ENCODE measurements at regions not wholly inside any gene's neighbourhood (a gene's known extent, or its start where the extent isn't known, plus 50 kb on each side); places are given as distances from the start of the nearest gene placed in this dataset.
"Not testable (repeated sequence)": the region's sequence is repeated elsewhere in the genome, so short reads cannot be mapped to it uniquely, and the experiment has no call there.

DNA sequence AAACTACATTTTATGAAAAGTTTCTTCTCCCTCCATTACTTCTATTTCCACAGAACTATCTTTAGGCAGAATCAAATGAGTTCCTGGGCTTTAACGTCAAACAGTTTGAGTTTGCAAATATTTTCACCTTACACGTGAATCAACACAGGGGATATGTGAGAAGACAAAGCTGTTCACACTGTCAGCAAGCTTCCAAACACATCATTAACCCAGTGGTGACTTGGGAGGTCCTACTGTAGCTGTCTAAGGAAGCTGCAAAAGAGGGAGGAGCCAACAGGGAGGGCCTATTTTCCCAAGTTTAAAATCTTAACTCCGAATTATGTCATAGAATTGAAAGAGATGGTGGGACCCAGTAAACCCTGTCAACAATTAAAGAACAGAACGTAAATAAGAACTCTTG, 337.8 kb upstream of the DNAJC19 start:
- no peak for DNase-seq

- DNase-seq: peak; percentile 15 to 32
Measured at GRCh38 chr3:181326637-181327223, 337.2 kb upstream of the DNAJC19 start.

DNA sequence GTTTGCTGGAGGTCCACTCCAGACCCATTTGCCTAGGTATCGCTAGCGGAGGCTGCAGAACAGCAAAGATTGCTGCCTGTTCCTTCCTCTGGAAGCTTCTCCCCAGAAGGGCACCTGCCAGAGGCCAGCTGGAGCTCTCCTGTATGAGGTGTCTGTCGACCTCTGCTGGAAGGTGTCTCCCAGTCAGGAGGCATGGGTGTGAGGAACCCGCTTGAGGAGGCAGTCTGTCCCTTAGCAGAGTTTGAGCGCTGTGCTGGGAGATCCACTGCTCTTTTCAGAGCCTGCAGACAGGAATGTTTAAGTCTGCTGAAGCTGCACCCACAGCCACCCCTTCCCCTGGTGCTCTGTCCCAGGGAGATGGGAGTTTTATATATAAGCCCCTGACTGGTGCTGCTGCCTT, 335.0 kb upstream of the DNAJC19 start:
- not testable (repeated sequence) for DNase-seq

GRCh38 chr3:181318321-181318720, 328.8 kb upstream of the DNAJC19 start:
- DNase-seq: no peak

- no peak for DNase-seq
Measured at GRCh38 chr3:181317508-181317907, 328.0 kb upstream of the DNAJC19 start.

DNA sequence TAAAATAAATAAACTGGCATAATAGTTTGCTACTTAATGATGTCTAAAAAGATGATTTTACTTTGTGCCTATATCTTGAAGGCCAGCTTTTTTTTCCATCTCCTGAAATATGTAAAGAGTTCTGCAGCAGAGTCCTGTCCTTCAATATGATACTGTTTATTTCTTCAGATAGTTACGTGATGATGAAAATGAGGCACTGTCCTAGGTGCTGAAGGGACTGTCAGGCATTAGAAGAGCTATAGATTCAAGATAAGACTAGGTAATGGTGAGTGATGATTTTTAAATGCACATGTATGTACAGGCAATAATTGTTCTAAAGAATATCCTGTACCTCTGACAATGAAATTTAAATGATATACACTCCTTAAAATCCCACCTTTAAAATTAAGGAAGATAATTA, 326.9 kb upstream of the DNAJC19 start:
- DNase-seq: no peak

- DNase-seq: no peak
Measured at GRCh38 chr3:181313335-181313734, 323.8 kb upstream of the DNAJC19 start.

DNA sequence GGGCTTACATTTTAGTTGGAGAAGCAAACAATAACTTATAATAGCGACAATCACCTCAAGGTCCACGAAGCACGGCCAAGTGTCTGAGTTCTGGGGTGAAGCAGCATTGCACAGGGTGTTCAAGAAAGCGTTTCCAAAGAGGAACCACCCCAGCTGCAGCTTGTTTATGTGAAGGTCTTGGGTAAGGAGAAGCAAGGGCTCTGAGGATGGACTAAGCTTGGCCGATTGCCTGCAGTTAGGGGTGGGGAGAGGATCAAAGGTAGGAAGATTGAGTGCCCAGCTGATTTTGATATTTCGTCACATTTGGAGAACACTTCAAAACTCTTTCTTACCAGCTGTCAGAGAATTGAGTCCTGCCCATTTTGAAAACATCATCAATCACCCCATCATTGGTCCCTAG, 321.6 kb upstream of the DNAJC19 start:
- no peak for DNase-seq

GRCh38 chr3:181302960-181303359, 313.4 kb upstream of the DNAJC19 start:
- DNase-seq: no peak

- DNase-seq: no peak
Measured at GRCh38 chr3:181300033-181300432, 310.5 kb upstream of the DNAJC19 start.

- no peak for DNase-seq
Measured at GRCh38 chr3:181298421-181298820, 308.9 kb upstream of the DNAJC19 start.

DNA sequence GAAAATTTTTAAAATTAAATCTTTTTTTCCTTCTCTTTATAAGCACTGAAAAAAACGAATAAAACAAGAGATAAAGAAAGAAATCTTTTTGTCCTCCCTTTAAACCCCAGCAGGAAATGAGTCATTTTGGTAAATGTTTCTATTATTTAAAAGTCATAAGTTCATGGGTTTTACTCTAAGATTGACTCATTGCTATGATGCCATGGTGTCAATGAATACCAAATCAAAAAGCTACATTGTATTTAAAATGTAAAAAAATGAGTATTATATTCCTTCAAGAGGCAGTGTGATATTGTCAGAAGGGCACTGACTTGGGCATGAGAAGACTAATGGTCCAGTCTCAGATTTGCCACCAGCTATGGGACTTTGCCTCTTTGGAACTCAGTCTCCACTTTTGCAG, 303.4 kb upstream of the DNAJC19 start:
- DNase-seq: no peak

GRCh38 chr3:181290941-181291340, 301.4 kb upstream of the DNAJC19 start:
- DNase-seq: no peak

DNA sequence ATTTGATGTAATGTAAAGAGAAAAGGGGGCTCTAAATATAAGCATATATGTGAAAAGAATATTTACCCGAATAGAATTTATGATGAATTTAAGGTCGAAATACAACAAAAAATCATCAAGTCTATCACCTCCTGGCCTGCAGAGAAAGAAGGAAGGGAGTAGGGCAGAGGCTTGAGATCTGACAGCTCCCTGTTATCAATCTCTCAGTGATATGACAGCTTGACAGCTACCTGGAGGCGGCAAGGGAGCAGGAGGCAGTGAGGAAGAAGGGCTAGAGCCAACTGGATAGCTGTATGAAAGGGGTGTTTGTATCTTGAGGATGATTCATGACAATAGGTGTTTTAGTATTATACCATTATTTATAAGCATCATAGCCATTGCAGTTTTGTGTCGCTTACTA, 299.8 kb upstream of the DNAJC19 start:
- no peak for DNase-seq

- DNase-seq: no peak
Measured at GRCh38 chr3:181288145-181288544, 298.6 kb upstream of the DNAJC19 start.

DNA sequence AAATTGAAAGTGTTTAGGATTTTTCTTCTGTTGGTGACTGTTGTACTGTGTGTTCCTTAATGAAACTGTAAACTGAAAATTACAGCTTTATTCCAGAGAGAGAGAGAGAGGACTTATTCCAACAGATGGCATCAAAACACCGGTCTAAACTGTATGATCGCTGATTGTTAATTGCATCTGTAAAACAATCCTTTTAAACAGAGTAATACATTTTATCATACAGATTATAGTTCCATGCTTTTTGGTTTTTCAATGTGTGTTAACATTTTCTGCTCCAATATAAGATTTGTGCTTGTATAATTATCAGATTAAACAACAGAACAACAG, 289.7 kb upstream of the DNAJC19 start:
- no peak for DNase-seq

DNA sequence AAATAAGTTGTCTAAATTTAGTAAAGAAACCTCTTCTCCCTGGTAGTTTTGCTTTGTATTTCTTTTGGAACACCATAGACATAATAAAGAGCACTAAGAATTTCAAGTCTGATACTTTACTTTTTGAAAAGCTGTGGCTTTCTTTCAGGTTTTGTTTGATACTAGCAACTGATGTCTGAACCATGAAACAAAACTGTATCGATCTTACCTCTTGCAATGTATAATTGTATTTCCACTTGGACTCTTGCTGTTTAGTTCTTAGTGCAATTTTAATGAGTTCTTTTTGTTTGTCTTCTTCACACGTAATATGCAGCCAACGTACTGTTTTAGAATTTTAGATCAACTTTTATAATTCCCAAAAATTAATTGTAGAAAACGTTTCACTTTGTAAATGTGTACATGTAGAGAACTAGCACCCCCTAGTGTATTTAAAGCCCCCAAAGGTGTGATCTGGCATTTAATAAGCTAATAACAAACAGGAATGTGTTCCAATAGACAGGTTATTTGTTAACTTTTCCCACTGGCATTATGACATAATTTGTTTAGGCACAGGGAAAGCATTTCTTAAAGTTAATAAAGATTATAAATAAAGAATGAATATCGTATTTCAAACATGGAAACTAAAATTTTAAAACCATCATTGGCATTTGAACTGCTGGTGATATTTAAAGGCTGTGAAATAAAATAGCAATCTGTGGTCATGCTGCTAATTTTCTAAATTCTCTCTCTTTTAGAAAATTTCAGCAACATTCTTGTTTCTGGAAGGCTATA, 289.1 kb upstream of the DNAJC19 start:
- DNase-seq: no peak

DNA sequence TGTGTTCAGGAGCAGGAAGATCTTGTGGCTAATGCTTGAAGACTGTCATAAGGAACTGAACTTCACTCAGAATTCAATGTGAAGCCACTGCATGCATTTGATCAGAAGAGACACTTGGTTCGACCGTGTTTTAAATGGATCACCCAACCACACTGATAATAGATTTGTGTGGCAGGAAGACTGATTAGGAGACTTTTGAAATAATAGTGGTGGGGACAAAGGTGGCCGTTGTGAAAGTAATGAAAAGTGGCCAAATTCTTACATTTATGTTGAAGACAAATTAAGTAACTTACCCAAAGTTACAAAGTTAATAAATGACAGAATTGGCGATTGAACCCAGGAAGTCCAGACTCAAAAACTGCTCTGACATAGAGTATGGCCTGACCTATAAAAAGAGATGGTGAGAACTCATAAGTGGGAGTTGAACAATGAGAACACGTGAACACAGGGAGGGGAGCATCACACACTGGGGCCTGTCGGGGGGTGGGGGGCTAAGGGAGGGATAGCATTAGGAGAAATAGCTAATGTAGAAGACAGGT, 286.9 kb upstream of the DNAJC19 start:
- DNase-seq: no peak

DNA sequence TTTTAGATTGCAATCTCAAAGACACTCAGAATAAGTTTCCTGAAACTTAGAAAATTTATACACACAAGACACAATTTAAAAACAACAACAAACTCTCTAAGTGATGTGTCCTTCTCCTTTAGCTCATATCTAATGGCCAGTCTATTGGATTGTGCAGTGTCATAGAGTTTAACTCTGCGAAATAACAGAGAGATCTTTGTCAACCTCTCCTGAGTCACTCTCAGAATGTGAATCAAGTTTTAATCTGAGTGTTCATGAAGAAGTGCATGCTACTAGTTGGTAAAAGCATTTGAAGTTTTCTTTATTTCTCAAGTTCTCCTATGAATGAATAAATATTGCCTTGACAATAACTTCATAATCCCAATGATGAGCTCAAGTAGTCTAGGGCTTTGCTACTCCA, 284.5 kb upstream of the DNAJC19 start:
- DNase-seq: no peak

- DNase-seq: no peak
Measured at GRCh38 chr3:181267312-181267711, 277.8 kb upstream of the DNAJC19 start.

- DNase-seq: no peak
Measured at GRCh38 chr3:181265750-181266333, 276.3 kb upstream of the DNAJC19 start.

- DNase-seq: no peak
Measured at GRCh38 chr3:181264486-181264885, 274.9 kb upstream of the DNAJC19 start.

GRCh38 chr3:181253796-181254195, 264.3 kb upstream of the DNAJC19 start:
- no peak for DNase-seq

DNA sequence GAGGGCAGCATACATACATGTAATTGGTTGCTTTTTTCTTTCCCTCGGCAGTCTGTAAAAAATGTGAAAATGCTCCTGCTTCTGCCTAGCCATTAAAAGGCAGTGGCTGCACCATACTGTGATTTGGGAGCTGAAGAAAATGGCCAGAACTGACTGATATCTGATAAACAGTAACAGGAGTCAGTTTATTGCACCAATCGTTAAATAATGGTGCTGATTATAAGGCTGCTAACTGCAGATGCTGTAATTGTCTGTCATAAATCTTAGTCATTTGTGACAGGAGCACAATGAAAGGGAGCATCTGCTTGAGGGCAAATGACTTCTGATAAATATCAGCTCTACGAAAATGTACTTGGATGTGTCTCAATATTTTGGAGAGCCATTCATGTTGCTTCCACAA, 263.1 kb upstream of the DNAJC19 start:
- no peak for DNase-seq

All from inflammatory macrophage treated with lipopolysaccharide for 1 hour (primary cell).